ENCODE measurements at regions not wholly inside any gene's neighbourhood (a gene's known extent, or its start where the extent isn't known, plus 50 kb on each side); places are given as distances from the start of the nearest gene placed in this dataset.

GRCh38 chrX:45437186-45437585 lies 236.5 kb upstream of the DIPK2B start:
- POLR2A ChIA-PET = no interaction called here
- no peak for ATAC-seq
- CTCF ChIA-PET (ENCODE audit: low intra/inter-chr PET ratio) = no interaction called here
- TF ChIP-seq HBP1 (CRISPR knock-in tag; IDR thresholded peaks at IDR 0.05) (no peak), ZNF507 (tag; conservative IDR thresholded peaks at IDR 0.05) (no peak), MTA1 (IDR thresholded peaks at IDR 0.05; ENCODE audit: borderline replicate concordance) (no peak), TFE3 (CRISPR knock-in tag; IDR thresholded peaks at IDR 0.05) (no peak), PCBP1 (IDR thresholded peaks at IDR 0.05; ENCODE audit: low read depth, low read length, poor library complexity, severe bottlenecking) (no peak), EWSR1 (IDR thresholded peaks at IDR 0.05; ENCODE audit: borderline replicate concordance, low read depth, partially characterized antibody) (no peak), NFIX (CRISPR knock-in tag; IDR thresholded peaks at IDR 0.05; ENCODE audit: low read depth) (no peak), ZNF23 (CRISPR knock-in tag; IDR thresholded peaks at IDR 0.05) (no peak), ZSCAN29 (IDR thresholded peaks at IDR 0.05) (no peak), YBX1 (IDR thresholded peaks at IDR 0.05) (no peak), ZBTB1 (CRISPR knock-in tag; IDR thresholded peaks at IDR 0.05; ENCODE audit: borderline replicate concordance, low read depth) (no peak), BCOR (IDR thresholded peaks at IDR 0.05) (no peak), ZNF668 (CRISPR knock-in tag; IDR thresholded peaks at IDR 0.05) (no peak), ZNF431 (CRISPR knock-in tag; IDR thresholded peaks at IDR 0.05) (no peak), EP400 (IDR thresholded peaks at IDR 0.05) (no peak)

More at GRCh38 chrX:45437186-45437585, 236.5 kb upstream of the DIPK2B start:
- intact Hi-C loops (cut with micrococcal nuclease) = no loop called here
- BruUV-seq (replicated peaks) = no TSS peak
- DNase-seq (ENCODE audit: extremely low read depth in 1 of 4, low spot score in 3 of 4) (no peak), FAIRE-seq (no peak)
- Histone ChIP-seq H3K9ac (ENCODE audit: insufficient read depth in 1 of 2, low read depth in 2 of 2, low read length in 2 of 2) (no peak overlapping the region), H3K79me2 (ENCODE audit: control insufficient read depth, insufficient read depth, low read length) (no peaks in the 10 kb centered on the region), H2AFZ (ENCODE audit: low read depth, low read length) (no peak overlapping the region), H4K20me1 (replicated peaks; ENCODE audit: control insufficient read depth, insufficient read depth, low read length) (no peaks in the 10 kb centered on the region), H3K27ac (ENCODE audit: extremely low read depth, low read depth, low read length) (no peak overlapping the region), H3K4me2 (ENCODE audit: insufficient read depth, low read length) (no peak overlapping the region), H3K9me3 (replicated peaks; ENCODE audit: control insufficient read depth, insufficient read depth, low read depth, low read length) (no peaks in the 10 kb centered on the region), H3K36me3 (ENCODE audit: control insufficient read depth, insufficient read depth, low read length) (no peaks in the 10 kb centered on the region), H3K27me3 (ENCODE audit: control insufficient read depth in 2 of 2, insufficient read depth in 2 of 2, low read length in 2 of 2) (no peaks in the 10 kb centered on the region), H3K4me3 (no peak overlapping the region), H3K9me1 (ENCODE audit: control insufficient read depth, insufficient read depth, low read length) (no peaks in the 10 kb centered on the region), H3K4me1 (replicated peaks in 1 of 2; ENCODE audit: control insufficient read depth in 2 of 2, insufficient read depth in 2 of 2, low read length in 2 of 2) (no peaks in the 10 kb centered on the region)
- in situ Hi-C loops (cut with MboI) = no loop called here
- 0% methylated on average over 2 of the region's 2 CpGs for WGBS (ENCODE audit: insufficient coverage, low coverage, missing lambda C conversion rate)
